ENCODE measurements at regions not wholly inside any gene's neighbourhood (a gene's known extent, or its start where the extent isn't known, plus 50 kb on each side); places are given as distances from the start of the nearest gene placed in this dataset.

- DNase-seq, result no peak
- H3K27me3 ChIP-seq (ENCODE audit: control insufficient read depth in 3 of 3, insufficient read depth in 3 of 3, low read length in 2 of 3), result no peaks in the 10 kb centered on the region
- no peak overlapping the region for H3K4me3 ChIP-seq
- H3K9ac ChIP-seq (ENCODE audit: insufficient read depth in 1 of 2, low read length in 2 of 2), result no peak overlapping the region
- WGBS, 2 donors, result 85 to 91% methylated on average over 8 of the region's 8 CpGs
- H3K36me3 ChIP-seq (ENCODE audit: control insufficient read depth in 4 of 4, insufficient read depth in 4 of 4, low read length in 4 of 4), result no peaks in the 10 kb centered on the region
- H3K27ac ChIP-seq (ENCODE audit: low read depth in 1 of 2, low read length in 1 of 2), result no peak overlapping the region
- no peak for ATAC-seq (ENCODE audit: insufficient read depth, low FRiP score)
- no peak for TF ChIP-seq CTCF (IDR thresholded peaks at IDR 0.05; ENCODE audit: control extremely low read depth, extremely low read depth)
- no peaks in the 10 kb centered on the region for H3K9me3 ChIP-seq (ENCODE audit: control insufficient read depth in 4 of 4, insufficient read depth in 3 of 4, low read length in 3 of 4)
- H3K4me1 ChIP-seq (ENCODE audit: control insufficient read depth in 5 of 5, insufficient read depth in 5 of 5, low read length in 5 of 5), result peaks cover 0 to 13% (median 4%) of the 10 kb centered on the region in 5 donors
Observed at GRCh38 chr2:220935789-220936321, 636.2 kb downstream of the EPHA4 start.

DNA sequence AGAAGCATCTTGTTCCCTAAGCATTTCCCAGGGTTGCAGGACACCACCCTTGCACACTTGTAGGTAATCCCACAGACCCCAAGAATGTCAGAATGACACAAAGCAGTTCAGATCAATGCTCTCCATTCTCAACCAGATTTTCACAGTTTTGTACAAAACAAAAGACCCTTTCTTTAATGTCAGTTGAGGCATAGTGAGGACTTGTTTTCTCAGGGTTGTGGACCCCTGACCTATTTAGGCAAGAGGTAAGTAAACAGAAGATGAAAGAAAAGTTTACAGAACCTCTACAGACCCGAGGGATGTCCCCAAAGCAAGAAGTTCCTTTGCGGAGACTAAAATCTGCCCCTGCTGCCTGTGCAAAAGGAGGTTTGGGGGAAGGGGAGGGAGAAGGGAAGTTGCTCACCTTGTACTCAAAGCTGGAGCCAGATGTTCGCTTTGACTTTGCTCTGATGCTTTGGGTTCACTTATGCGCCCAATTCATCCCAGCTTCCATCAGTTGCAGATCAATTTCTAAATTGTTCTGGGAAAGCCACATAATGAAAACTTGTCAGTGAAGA is 635.4 kb downstream of the EPHA4 start:
- ATAC-seq (ENCODE audit: insufficient read depth, low FRiP score), result no peak
- Histone ChIP-seq H3K9me3 (ENCODE audit: control insufficient read depth in 4 of 4, insufficient read depth in 3 of 4, low read length in 3 of 4) (no peaks in the 10 kb centered on the region), H3K27ac (ENCODE audit: low read depth in 1 of 2, low read length in 1 of 2) (no peak overlapping the region), H3K36me3 (ENCODE audit: control insufficient read depth in 4 of 4, insufficient read depth in 4 of 4, low read length in 4 of 4) (no peaks in the 10 kb centered on the region), H3K4me3 (no peak overlapping the region), H3K9ac (ENCODE audit: insufficient read depth in 1 of 2, low read length in 2 of 2) (no peak overlapping the region), H3K4me1 (ENCODE audit: control insufficient read depth in 5 of 5, insufficient read depth in 5 of 5, low read length in 5 of 5) (peaks cover 0 to 15% (median 2%) of the 10 kb centered on the region in 5 donors), H3K27me3 (ENCODE audit: control insufficient read depth in 3 of 3, insufficient read depth in 3 of 3, low read length in 2 of 3) (no peaks in the 10 kb centered on the region)
- 76 to 77% methylated on average over 4 of the region's 4 CpGs for WGBS, 2 donors
- DNase-seq, result no peak
- TF ChIP-seq CTCF (IDR thresholded peaks at IDR 0.05; ENCODE audit: control extremely low read depth, extremely low read depth), result no peak

DNA sequence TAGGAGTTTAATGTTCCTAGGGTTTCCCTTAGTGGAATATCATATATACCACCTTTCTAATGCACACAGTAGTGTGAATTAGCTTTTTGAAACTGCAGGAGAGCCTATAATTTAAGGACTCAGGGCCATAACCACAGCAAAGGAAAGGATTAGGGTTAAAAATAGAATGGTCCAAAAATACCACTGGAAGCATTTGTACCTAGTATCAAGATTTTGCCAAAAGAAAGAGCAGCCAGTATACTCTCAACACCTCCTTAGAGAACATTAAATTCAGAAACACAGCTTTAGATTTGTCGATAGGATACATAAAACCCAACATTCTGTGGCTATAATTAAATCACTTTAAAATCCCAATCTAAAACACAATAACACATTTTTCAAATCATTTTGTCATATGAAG is 634.9 kb downstream of the EPHA4 start:
- Histone ChIP-seq H3K9me3 (ENCODE audit: control insufficient read depth in 4 of 4, insufficient read depth in 3 of 4, low read length in 3 of 4) (no peaks in the 10 kb centered on the region), H3K27me3 (ENCODE audit: control insufficient read depth in 3 of 3, insufficient read depth in 3 of 3, low read length in 2 of 3) (no peaks in the 10 kb centered on the region), H3K4me3 (no peak overlapping the region), H3K27ac (ENCODE audit: low read depth in 1 of 2, low read length in 1 of 2) (no peak overlapping the region), H3K4me1 (ENCODE audit: control insufficient read depth in 5 of 5, insufficient read depth in 5 of 5, low read length in 5 of 5) (peaks cover 0 to 18% (median 2%) of the 10 kb centered on the region in 5 donors), H3K36me3 (ENCODE audit: control insufficient read depth in 4 of 4, insufficient read depth in 4 of 4, low read length in 4 of 4) (no peaks in the 10 kb centered on the region), H3K9ac (ENCODE audit: insufficient read depth in 1 of 2, low read length in 2 of 2) (no peak overlapping the region)
- TF ChIP-seq CTCF (IDR thresholded peaks at IDR 0.05; ENCODE audit: control extremely low read depth, extremely low read depth), result no peak
- no peak for DNase-seq
- no peak for ATAC-seq (ENCODE audit: insufficient read depth, low FRiP score)
- 78 to 92% methylated on average over 1 of the region's 1 CpG for WGBS, 2 donors

- H3K9me3 ChIP-seq (ENCODE audit: control insufficient read depth in 4 of 4, insufficient read depth in 3 of 4, low read length in 3 of 4), result no peaks in the 10 kb centered on the region
- H3K9ac ChIP-seq (ENCODE audit: insufficient read depth in 1 of 2, low read length in 2 of 2), result no peak overlapping the region
- peaks cover 0 to 18% (median 0%) of the 10 kb centered on the region in 5 donors for H3K4me1 ChIP-seq (ENCODE audit: control insufficient read depth in 5 of 5, insufficient read depth in 5 of 5, low read length in 5 of 5)
- no peak for TF ChIP-seq CTCF (IDR thresholded peaks at IDR 0.05; ENCODE audit: control extremely low read depth, extremely low read depth)
- DNase-seq (no peak), ATAC-seq (ENCODE audit: insufficient read depth, low FRiP score) (no peak)
- H3K27ac ChIP-seq (ENCODE audit: low read depth in 1 of 2, low read length in 1 of 2), result no peak overlapping the region
- no peaks in the 10 kb centered on the region for H3K27me3 ChIP-seq (ENCODE audit: control insufficient read depth in 3 of 3, insufficient read depth in 3 of 3, low read length in 2 of 3)
- no peaks in the 10 kb centered on the region for H3K36me3 ChIP-seq (ENCODE audit: control insufficient read depth in 4 of 4, insufficient read depth in 4 of 4, low read length in 4 of 4)
- no peak overlapping the region for H3K4me3 ChIP-seq
- 73 to 85% methylated on average over 11 of the region's 11 CpGs for WGBS, 2 donors
Observed at GRCh38 chr2:220940646-220941045, 631.5 kb downstream of the EPHA4 start.

Data from lung (tissue), 11 donors.